ENCODE measurements at regions not wholly inside any gene's neighbourhood (a gene's known extent, or its start where the extent isn't known, plus 50 kb on each side); places are given as distances from the start of the nearest gene placed in this dataset.

DNA sequence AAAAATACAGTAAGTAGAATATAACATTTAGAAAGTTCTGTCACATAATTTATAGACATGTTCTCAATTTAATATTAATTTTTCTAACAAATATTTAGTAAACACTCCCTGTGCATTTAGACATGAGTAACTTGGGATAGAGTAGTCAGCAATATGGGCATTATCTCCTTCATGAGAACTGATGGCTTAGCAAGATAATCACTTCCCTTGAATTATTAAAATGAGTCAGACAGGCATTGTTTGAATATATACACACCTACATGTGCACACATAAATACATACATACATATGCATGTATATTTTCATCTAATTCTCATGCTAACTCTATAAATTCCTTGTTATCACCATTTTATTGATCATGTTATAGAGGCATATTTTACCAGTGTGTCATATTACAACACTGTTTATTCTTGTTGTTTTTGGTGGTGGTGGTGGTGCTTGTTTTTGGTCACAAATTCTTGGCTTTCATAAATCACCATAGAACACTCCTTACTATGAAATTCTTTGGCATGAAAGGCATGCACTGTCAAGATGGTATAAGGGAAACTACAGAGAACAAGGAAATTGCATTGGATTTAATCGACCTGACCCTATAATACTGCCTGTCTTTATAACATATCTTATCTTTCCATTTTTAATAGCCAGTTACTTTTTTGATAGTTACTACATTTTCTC is 434.5 kb upstream of the MANEA start:
- H3K9me1 ChIP-seq (replicated peaks; ENCODE audit: control insufficient read depth, extremely low read depth, insufficient read depth, low read length), result no peaks in the 10 kb centered on the region
- no peaks in the 10 kb centered on the region for H4K20me1 ChIP-seq (replicated peaks; ENCODE audit: control insufficient read depth, extremely low read depth, insufficient read depth, low read length)
- TF ChIP-seq FOS (IDR thresholded peaks at IDR 0.05; ENCODE audit: borderline replicate concordance, insufficient read depth, low read length) (no peak), POLR2A (IDR thresholded peaks at IDR 0.05; ENCODE audit: low read depth, low read length) (no peak), GATA2 (IDR thresholded peaks at IDR 0.05; ENCODE audit: insufficient read depth, insufficient read length, low read depth, low read length) (no peak), JUN (IDR thresholded peaks at IDR 0.05; ENCODE audit: borderline replicate concordance, insufficient read depth, insufficient read length, low read depth) (no peak), EZH2 (IDR thresholded peaks at IDR 0.05; ENCODE audit: borderline replicate concordance, low read depth, low read length, severe bottlenecking) (no peak), MAX (IDR thresholded peaks at IDR 0.05; ENCODE audit: insufficient read depth, insufficient read length) (no peak)
- TF ChIP-seq, protein P1, sequence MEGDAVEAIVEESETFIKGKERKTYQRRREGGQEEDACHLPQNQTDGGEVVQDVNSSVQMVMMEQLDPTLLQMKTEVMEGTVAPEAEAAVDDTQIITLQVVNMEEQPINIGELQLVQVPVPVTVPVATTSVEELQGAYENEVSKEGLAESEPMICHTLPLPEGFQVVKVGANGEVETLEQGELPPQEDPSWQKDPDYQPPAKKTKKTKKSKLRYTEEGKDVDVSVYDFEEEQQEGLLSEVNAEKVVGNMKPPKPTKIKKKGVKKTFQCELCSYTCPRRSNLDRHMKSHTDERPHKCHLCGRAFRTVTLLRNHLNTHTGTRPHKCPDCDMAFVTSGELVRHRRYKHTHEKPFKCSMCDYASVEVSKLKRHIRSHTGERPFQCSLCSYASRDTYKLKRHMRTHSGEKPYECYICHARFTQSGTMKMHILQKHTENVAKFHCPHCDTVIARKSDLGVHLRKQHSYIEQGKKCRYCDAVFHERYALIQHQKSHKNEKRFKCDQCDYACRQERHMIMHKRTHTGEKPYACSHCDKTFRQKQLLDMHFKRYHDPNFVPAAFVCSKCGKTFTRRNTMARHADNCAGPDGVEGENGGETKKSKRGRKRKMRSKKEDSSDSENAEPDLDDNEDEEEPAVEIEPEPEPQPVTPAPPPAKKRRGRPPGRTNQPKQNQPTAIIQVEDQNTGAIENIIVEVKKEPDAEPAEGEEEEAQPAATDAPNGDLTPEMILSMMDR (IDR thresholded peaks at IDR 0.05; ENCODE audit: extremely low read depth in 1 of 2, insufficient read depth in 1 of 2, low read depth in 1 of 2, low read length in 2 of 2), result no peak
- ChIA-PET POLR2A (no interaction called here), CTCF (no interaction called here)
- H3K9me3 ChIP-seq (replicated peaks; ENCODE audit: control insufficient read depth, insufficient read depth, low read length), result no peaks in the 10 kb centered on the region
- H3K27me3 ChIP-seq (ENCODE audit: control insufficient read depth in 2 of 2, insufficient read depth in 2 of 2, low read length in 2 of 2), result no peaks in the 10 kb centered on the region
- dilution Hi-C loops (cut with MboI; ENCODE audit: extremely low pct_ligation_motif_present, low sequenced_read_pairs), result no loop called here
- no peak overlapping the region for H3K9ac ChIP-seq (replicated peaks; ENCODE audit: extremely low read depth, insufficient read depth, low read length)
- FAIRE-seq (no peak), DNase-seq (ENCODE audit: low read depth, low spot score) (no peak)
- H3K36me3 ChIP-seq (ENCODE audit: control insufficient read depth in 2 of 2, extremely low read depth in 1 of 2, insufficient read depth in 2 of 2, low read length in 2 of 2), result no peaks in the 10 kb centered on the region
- no peaks in the 10 kb centered on the region for H3K79me2 ChIP-seq (ENCODE audit: control insufficient read depth, insufficient read depth, low read length)
- no TSS peak for BruUV-seq (replicated peaks)
- no peak overlapping the region for H3K4me2 ChIP-seq (ENCODE audit: insufficient read depth, low read length)
- H3K4me1 ChIP-seq (ENCODE audit: control insufficient read depth, extremely low read depth, insufficient read depth, low read length), result no peaks in the 10 kb centered on the region
- H2AFZ ChIP-seq (ENCODE audit: low read depth, low read length), result no peak overlapping the region
- no peak overlapping the region for H3K4me3 ChIP-seq (replicated peaks in 1 of 3; ENCODE audit: insufficient read depth in 1 of 3, low read depth in 1 of 3, low read length in 3 of 3)
- intact Hi-C loops (cut with micrococcal nuclease), result no loop called here
- no peak overlapping the region for H3K27ac ChIP-seq (ENCODE audit: insufficient read depth, low read depth, low read length)

All from endothelial cell of umbilical vein (primary cell).